Keratinocyte (primary cell): ENCODE measurements at regions not wholly inside any gene's neighbourhood (a gene's known extent, or its start where the extent isn't known, plus 50 kb on each side); places are given as distances from the start of the nearest gene placed in this dataset.
"Not testable (repeated sequence)": the region's sequence is repeated elsewhere in the genome, so short reads cannot be mapped to it uniquely, and the experiment has no call there.

ENCODE experiments used
- DNase-seq: peaks from one replicate; pipeline ENCODE4 v3.0.0-alpha.2; 2011; ENCODE audit warnings: low read depth, missing footprints, low spot score
- FAIRE-seq: peaks from 2 replicates; lab custom pipeline; 2011; peaks lifted over from hg19 to GRCh38; lab: Jason Lieb, UNC
- H2AFZ ChIP-seq: 2 replicates; pipeline ENCODE4 v1.6.0; 2012; ENCODE audit warnings: low read length, control low read depth, inconsistent platforms; ENCODE audit not compliant: control insufficient read depth
- H3K27ac ChIP-seq: 2 replicates; pipeline ENCODE4 v1.5.1; 2011; ENCODE audit warnings: low read length; ENCODE audit not compliant: control insufficient read depth, insufficient read depth
- H3K27me3 ChIP-seq: 3 replicates; pipeline ENCODE4 v1.6.0; 2011; ENCODE audit warnings: low read length; ENCODE audit not compliant: control insufficient read depth, insufficient read depth; ENCODE audit errors: extremely low read depth
- H3K36me3 ChIP-seq, 2 experiments: 2 replicates in 1 of 2; 3 replicates in 1 of 2; pipeline ENCODE4 v1.5.1; 2011; ENCODE audit warnings: low read length in 2 of 2, mild to moderate bottlenecking in 1 of 2; ENCODE audit not compliant: control insufficient read depth in 2 of 2, insufficient read depth in 2 of 2; ENCODE audit errors: extremely low read depth in 1 of 2
- H3K4me1 ChIP-seq: 3 replicates; pipeline ENCODE4 v1.5.1; 2011; ENCODE audit warnings: low read length; ENCODE audit not compliant: control insufficient read depth, insufficient read depth; ENCODE audit errors: extremely low read depth
- H3K4me2 ChIP-seq: 3 replicates; pipeline ENCODE4 v1.6.0; 2011; ENCODE audit warnings: low read depth, low read length; ENCODE audit not compliant: control insufficient read depth, insufficient read depth; ENCODE audit errors: extremely low read depth
- H3K4me3 ChIP-seq, 3 experiments: fragments of 200-600 bp in 1 of 3; sonication (generic) in 1 of 3; 2 replicates in 2 of 3; 3 replicates in 1 of 3; pipeline ENCODE4 v1.5.1; 2011 to 2016; ENCODE audit warnings: low read length in 3 of 3, mild to moderate bottlenecking in 3 of 3, control low read depth in 2 of 3, inconsistent platforms in 1 of 3, low read depth in 1 of 3, mixed read lengths in 1 of 3, mixed run types in 1 of 3, moderate library complexity in 1 of 3; ENCODE audit not compliant: control insufficient read depth in 2 of 3, insufficient read depth in 2 of 3; ENCODE audit errors: extremely low read depth in 1 of 3
- H3K79me2 ChIP-seq: 2 replicates; pipeline ENCODE4 v1.6.0; 2012; ENCODE audit warnings: low read length; ENCODE audit not compliant: control insufficient read depth, insufficient read depth
- H3K9ac ChIP-seq: 3 replicates; pipeline ENCODE4 v1.6.0; 2011; ENCODE audit warnings: low read length; ENCODE audit not compliant: control insufficient read depth, insufficient read depth; ENCODE audit errors: extremely low read depth
- H3K9me1 ChIP-seq: 3 replicates; pipeline ENCODE4 v1.6.0; 2011; ENCODE audit warnings: low read length; ENCODE audit not compliant: control insufficient read depth, insufficient read depth; ENCODE audit errors: extremely low read depth
- H3K9me3 ChIP-seq: 2 replicates; pipeline ENCODE4 v1.5.1; 2012; ENCODE audit warnings: low read depth, low read length; ENCODE audit not compliant: control insufficient read depth
- H4K20me1 ChIP-seq: 3 replicates; pipeline ENCODE4 v1.6.0; 2011; ENCODE audit warnings: low read length; ENCODE audit not compliant: control insufficient read depth, insufficient read depth; ENCODE audit errors: extremely low read depth
- EZH2 ChIP-seq: IDR thresholded peaks from one replicate; pipeline ENCODE4 v1.6.1; 2012; ENCODE audit warnings: inconsistent platforms, mild to moderate bottlenecking, low read length, moderate library complexity
- dilution Hi-C: fragments of 300-500 bp; cut with MboI; formaldehyde crosslinking; loops from one replicate; pipeline ENCODE4 v1.7.0; 2020; ENCODE audit warnings: low sequenced_read_pairs; ENCODE audit not compliant: extremely low pct_ligation_motif_present
- TF ChIP-seq, protein P1 (sequence below), 3 experiments: IDR thresholded peaks in 1 of 3; conservative IDR thresholded peaks in 1 of 3; optimal IDR thresholded peaks in 1 of 3; 2 replicates in 2 of 3; 3 replicates in 1 of 3; pipeline versions ENCODE3 to v1.5.1; 2011; ENCODE audit warnings: low read length in 3 of 3, mild to moderate bottlenecking in 3 of 3, moderate library complexity in 2 of 3, control low read depth in 1 of 3, inconsistent platforms in 1 of 3; ENCODE audit not compliant: insufficient read depth in 2 of 3; ENCODE audit errors: extremely low read depth in 1 of 3

DNA sequence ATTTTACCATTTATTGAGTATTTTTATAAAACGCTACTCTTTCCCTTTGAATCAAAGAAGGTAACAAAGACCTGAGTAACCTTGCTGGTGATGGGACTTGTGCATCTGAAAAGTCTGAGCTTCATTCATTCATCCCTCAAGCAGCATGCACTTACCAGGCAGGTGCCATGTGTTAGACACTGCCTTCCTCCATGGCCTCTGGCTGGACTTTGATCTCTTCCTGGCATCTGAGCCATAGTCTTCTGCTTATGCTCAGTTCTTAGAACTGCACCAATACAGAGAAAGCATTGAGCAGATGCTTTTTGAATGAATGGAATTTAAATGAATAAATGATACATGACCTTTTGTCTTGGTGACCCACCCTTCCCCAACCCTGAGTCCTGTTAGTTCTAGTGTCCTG, 251.4 kb upstream of the COPS8 start:
- Histone ChIP-seq H3K9me1 (no peaks in the 10 kb centered on the region), H3K36me3 (no peaks in the 10 kb centered on the region), H3K27me3 (no peaks in the 10 kb centered on the region), H3K9me3 (peaks cover 3% of the 10 kb centered on the region), H3K9ac (no peak overlapping the region), H3K4me3 (no peak overlapping the region), H3K4me1 (peaks cover 6% of the 10 kb centered on the region), H3K27ac (no peak overlapping the region), H3K4me2 (no peak overlapping the region), H3K79me2 (no peaks in the 10 kb centered on the region), H4K20me1 (no peaks in the 10 kb centered on the region), H2AFZ (no peak overlapping the region)
- no peak for DNase-seq
- TF ChIP-seq, protein P1, sequence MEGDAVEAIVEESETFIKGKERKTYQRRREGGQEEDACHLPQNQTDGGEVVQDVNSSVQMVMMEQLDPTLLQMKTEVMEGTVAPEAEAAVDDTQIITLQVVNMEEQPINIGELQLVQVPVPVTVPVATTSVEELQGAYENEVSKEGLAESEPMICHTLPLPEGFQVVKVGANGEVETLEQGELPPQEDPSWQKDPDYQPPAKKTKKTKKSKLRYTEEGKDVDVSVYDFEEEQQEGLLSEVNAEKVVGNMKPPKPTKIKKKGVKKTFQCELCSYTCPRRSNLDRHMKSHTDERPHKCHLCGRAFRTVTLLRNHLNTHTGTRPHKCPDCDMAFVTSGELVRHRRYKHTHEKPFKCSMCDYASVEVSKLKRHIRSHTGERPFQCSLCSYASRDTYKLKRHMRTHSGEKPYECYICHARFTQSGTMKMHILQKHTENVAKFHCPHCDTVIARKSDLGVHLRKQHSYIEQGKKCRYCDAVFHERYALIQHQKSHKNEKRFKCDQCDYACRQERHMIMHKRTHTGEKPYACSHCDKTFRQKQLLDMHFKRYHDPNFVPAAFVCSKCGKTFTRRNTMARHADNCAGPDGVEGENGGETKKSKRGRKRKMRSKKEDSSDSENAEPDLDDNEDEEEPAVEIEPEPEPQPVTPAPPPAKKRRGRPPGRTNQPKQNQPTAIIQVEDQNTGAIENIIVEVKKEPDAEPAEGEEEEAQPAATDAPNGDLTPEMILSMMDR (optimal IDR thresholded peaks at IDR 0.05 in 1 of 3, IDR thresholded peaks at IDR 0.05 in 1 of 3, conservative IDR thresholded peaks at IDR 0.05 in 1 of 3; ENCODE audit: extremely low read depth in 1 of 3, insufficient read depth in 2 of 3, low read length in 3 of 3): no peak
- no peak for TF ChIP-seq EZH2
- dilution Hi-C loops: loop anchor here (5.0 kb wide), 1 partner anchor 57 kb away; no protein-coding TSS in a partner anchor
- FAIRE-seq: no peak

DNA sequence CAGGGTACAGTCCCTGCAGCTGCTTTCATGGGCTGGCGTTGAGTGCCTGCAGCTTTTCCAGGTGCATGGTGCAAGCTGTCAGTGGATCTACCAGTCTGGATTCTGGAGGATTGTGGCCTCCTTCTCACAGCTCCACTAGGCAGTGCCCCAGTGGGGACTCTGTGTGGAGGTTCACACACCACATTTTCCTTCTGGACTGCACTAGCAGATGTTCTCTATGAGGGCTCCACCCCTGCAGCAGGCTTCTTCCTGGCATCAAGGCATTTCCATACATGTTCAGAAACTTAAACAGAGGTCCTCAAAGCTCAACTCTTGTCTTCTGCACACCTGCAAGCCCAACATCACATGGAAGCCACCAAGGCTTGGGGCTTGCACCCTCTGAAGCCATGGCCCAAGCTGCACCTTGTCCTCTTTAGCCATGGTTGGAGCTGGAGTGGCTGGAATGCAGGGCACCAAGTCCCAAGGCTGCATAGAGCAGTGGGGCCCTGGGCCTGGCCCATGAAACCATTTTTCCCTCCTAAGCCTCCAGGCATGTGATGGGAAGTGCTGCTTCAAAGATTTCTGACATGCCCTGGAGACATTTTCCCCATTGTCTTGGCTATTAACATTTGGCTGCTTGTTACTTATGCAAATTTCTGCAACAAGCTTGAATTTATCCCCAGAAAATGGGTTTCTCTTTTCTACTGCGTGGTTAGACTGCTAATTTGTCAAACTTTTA, 250.2 kb upstream of the COPS8 start:
- dilution Hi-C loops: no loop called here
- Histone ChIP-seq H3K36me3 (no peaks in the 10 kb centered on the region), H3K9me1 (no peaks in the 10 kb centered on the region), H3K4me1 (peaks cover 6% of the 10 kb centered on the region), H3K9ac (no peak overlapping the region), H3K4me2 (no peak overlapping the region), H2AFZ (no peak overlapping the region), H3K9me3 (peaks cover 3% of the 10 kb centered on the region), H3K27me3 (no peaks in the 10 kb centered on the region), H3K79me2 (no peaks in the 10 kb centered on the region), H3K27ac (no peak overlapping the region), H4K20me1 (no peaks in the 10 kb centered on the region), H3K4me3 (no peak overlapping the region)
- FAIRE-seq: no peak
- DNase-seq: no peak
- TF ChIP-seq EZH2: no peak
- TF ChIP-seq, protein P1 (optimal IDR thresholded peaks at IDR 0.05 in 1 of 3, IDR thresholded peaks at IDR 0.05 in 1 of 3, conservative IDR thresholded peaks at IDR 0.05 in 1 of 3; ENCODE audit: extremely low read depth in 1 of 3, insufficient read depth in 2 of 3, low read length in 3 of 3): no peak

DNA sequence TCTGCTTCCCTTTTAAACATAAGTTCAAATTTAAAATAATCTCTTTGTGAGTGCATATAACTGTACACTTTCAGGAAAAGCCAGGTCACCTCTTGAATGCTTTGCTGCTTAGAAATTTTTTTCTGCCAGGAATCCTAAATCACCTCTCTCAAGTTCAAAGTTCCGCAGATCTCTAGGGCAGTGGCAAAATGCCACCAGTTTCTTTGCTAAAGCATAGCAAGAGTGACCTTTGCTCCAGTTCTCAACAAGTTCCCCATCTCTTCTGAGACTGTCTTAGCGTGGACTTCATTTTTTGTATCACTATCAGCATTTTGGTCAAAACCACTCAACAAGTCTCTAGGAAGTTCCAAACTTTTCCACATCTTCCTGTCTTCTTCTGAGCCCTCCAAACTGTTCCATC, 249.7 kb upstream of the COPS8 start:
- H3K4me1 ChIP-seq, H3K9ac ChIP-seq, H3K9me1 ChIP-seq, H2AFZ ChIP-seq, dilution Hi-C loops, FAIRE-seq, H3K4me2 ChIP-seq, H4K20me1 ChIP-seq, H3K9me3 ChIP-seq, H3K36me3 ChIP-seq, H3K79me2 ChIP-seq, H3K27ac ChIP-seq, H3K27me3 ChIP-seq, DNase-seq, H3K4me3 ChIP-seq: not testable (repeated sequence)
